Non-pigmented ciliary epithelial cell (primary cell): ENCODE measurements at regions not wholly inside any gene's neighbourhood (a gene's known extent, or its start where the extent isn't known, plus 50 kb on each side); places are given as distances from the start of the nearest gene placed in this dataset.

Experiments
- DNase-seq: peaks from one replicate; pipeline ENCODE4 v3.0.0-alpha.2; 2010; ENCODE audit warnings: low read depth

- DNase-seq, result no peak
Observed at GRCh38 chr17:79369001-79369400, 241.8 kb downstream of the RBFOX3 start.

- no peak for DNase-seq
Observed at GRCh38 chr17:79368521-79368920, 242.3 kb downstream of the RBFOX3 start.

DNA sequence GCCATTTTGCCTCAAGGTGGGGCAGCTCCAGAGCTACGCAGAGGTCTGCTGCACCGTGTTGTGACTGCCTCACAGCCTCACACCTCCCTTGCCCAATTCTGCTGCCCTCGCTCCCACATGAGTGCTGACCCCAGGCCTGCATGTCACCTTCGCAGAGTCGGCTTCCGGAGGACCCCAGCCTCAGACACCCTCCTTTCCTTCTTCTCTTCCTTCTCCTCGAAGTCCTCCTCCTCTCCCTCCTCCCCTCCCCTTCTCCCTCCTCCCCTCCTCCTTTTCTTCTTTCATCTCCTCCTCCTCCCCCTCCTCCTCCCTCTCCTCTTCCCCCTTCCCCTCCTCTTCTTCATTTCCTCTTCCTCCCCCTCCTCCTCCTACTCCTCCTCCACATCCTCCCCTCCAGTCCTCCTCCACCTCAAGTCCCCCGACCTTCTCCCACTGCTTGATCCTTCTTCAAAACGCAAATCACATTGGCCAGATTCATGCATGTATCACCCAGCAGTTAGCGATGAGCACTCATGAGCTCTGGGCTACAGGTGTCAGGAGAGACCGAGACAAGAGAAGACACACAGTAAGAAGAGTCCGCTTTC, 243.8 kb downstream of the RBFOX3 start:
- DNase-seq, result no peak

- DNase-seq, result no peak
Observed at GRCh38 chr17:79365836-79366770, 244.7 kb downstream of the RBFOX3 start.

GRCh38 chr17:79365351-79365750, 245.5 kb downstream of the RBFOX3 start:
- no peak for DNase-seq

DNA sequence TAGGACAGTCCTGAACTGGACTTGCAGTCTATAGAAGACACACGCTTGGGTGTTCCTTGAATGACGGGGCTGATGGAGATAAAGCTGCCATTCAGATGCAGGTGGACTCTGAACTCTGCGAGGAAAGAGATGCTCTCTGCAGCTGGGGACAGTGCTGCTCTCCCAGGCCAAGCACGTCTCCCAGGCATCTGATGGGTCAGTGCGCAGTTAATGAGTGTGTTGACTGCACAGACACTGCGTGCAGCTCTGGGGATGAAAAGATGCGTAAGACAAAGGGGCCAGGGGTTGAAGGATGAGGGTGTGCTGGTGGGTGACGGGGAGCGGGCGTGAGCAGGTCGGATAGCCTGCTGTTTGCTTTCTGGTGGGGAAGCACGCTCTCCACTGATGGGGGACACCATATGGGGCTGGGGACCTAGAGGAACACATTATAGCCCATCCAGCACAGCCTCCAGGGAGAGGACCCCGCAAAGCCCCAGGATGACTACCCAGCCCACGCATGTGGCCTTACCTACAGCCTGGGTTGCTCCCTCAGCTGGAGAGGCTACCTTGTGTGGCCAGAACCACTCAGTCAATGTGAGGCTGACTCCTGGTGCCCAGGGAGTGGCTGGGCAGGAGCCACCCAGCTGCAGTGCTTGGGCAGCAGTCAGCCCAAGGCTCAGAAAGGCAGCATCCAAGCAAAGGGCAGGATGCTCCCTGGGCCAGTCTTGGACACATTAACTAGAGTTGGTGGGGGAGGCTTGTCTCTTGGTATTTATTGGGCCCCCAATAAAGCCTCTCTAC, 246.3 kb downstream of the RBFOX3 start:
- DNase-seq, result no peak

- no peak for DNase-seq
Observed at GRCh38 chr17:79363552-79364275, 247.1 kb downstream of the RBFOX3 start.

- no peak for DNase-seq
Observed at GRCh38 chr17:79362772-79363305, 248.0 kb downstream of the RBFOX3 start.

GRCh38 chr17:79361873-79362771, 248.7 kb downstream of the RBFOX3 start:
- no peak for DNase-seq

- no peak for DNase-seq
Observed at GRCh38 chr17:79361221-79361734, 249.6 kb downstream of the RBFOX3 start.

DNA sequence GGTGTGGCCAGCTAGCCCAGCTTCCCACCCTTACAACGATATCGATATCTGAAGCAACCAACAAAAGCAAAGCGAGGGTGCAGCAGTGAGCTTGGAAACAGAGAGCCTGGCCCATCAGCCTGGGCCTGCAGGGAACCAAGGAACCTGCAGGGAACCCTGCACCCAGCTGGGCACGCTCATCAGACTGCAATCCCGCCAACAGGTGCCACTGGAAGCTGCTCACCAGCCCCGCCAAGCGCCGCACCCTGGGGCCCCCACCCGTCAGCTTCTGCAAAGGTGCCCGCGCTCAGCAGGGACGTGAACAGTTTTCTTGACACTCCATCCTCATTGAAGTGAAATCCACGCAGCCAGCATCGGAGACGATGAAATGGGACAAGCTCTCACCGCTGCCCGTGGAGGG, 250.7 kb downstream of the RBFOX3 start:
- no peak for DNase-seq

- DNase-seq, result no peak
Observed at GRCh38 chr17:79356839-79357447, 253.9 kb downstream of the RBFOX3 start.

DNA sequence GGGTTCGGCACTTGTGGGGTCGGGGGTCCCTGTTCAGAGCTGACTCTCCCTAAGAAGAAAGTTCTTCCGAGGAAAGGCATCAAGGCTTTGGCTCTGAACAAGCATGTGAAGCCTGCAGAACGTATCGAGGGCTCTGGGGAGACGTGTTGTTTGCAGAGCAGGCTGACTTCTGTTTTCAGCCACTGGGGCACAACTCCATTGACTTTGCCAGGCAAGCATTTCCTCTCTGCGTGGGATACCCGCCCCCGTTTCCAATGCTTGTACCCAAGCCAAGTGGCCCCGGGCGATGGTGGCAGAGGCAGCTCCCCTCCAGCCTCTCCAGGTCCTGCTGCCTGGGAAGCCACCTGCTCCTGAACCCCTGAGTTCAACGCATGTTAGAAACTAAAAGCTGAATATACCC, 255.7 kb downstream of the RBFOX3 start:
- DNase-seq, result no peak

- no peak for DNase-seq
Observed at GRCh38 chr17:79354173-79354820, 256.6 kb downstream of the RBFOX3 start.

DNA sequence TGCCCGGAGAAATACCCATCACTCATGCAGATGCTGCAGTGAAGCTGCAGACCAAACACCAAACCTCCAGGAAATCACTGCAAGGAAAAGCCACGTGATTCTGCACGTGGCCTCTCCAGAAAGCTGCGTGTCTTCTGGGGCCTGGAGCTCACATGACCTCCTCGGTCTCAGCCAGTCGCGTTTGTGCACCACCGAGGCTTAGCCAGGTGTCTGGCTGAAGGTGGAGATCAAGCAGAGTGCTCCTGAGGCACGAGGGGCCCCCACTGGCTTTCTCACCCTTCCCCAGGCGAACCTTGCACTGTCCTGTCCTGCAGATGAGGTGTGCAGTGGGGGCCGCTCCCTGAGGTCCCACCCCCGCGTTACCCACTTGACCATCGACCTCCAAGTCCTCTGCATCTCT, 257.3 kb downstream of the RBFOX3 start:
- DNase-seq, result no peak

GRCh38 chr17:79353016-79353415, 257.8 kb downstream of the RBFOX3 start:
- DNase-seq, result no peak

GRCh38 chr17:79350533-79350932, 260.3 kb downstream of the RBFOX3 start:
- no peak for DNase-seq

- DNase-seq, result no peak
Observed at GRCh38 chr17:79349506-79350400, 261.1 kb downstream of the RBFOX3 start.

DNA sequence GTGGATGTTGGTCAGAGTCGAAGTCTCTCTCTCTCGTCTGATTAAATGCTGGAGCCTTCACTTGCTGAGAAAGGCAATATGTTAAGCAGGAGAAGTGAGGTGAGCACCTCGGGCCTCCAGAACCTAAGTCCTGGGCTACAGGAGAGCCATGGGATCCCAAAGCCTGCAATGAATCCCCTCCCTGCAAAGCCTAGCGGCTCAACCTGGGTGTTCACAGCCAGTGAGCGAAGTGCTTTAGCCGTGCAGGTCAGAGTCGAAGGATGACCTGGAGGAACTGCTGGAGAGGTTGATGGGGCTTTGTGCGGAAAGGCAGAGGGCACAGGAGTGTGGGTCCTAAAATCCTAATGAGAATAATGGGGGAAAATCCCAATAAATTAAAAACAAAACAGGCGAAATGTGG, 267.8 kb downstream of the ENGASE start:
- no peak for DNase-seq
